ENCODE measurements at regions not wholly inside any gene's neighbourhood (a gene's known extent, or its start where the extent isn't known, plus 50 kb on each side); places are given as distances from the start of the nearest gene placed in this dataset.

DNA sequence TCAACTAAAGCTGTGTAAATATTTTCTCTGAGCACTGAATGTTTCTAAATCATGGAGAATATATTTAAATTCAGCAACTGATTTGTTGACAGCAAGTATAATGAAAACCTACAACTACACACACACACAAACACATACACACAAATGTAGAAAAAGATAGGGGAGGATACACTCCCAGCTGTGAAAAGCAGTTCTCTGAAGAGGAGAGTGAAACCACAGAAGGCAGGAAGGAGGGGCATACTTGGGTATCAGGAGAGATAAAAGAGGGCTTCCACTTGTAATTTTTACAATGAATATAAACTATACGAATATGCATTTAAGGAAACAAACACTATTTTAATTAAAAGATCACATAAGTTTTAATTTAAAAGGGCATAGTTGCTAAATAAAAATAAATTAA, 227.8 kb upstream of the SLC24A2 start:
- TF ChIP-seq POLR2A (IDR thresholded peaks at IDR 0.05; ENCODE audit: low read depth, low read length): no peak
- TF ChIP-seq POU2F2 (IDR thresholded peaks at IDR 0.05; ENCODE audit: low read depth, low read length): no peak
- no peak for TF ChIP-seq POLR2AphosphoS5 (IDR thresholded peaks at IDR 0.05; ENCODE audit: low read depth, low read length)
- TF ChIP-seq TAF1 (IDR thresholded peaks at IDR 0.05; ENCODE audit: low read depth, low read length): no peak

Data from GM12891 (cell line).